ENCODE measurements at regions not wholly inside any gene's neighbourhood (a gene's known extent, or its start where the extent isn't known, plus 50 kb on each side); places are given as distances from the start of the nearest gene placed in this dataset.

GRCh38 chr9:107177857-107178256 is 105.2 kb upstream of the RAD23B start:
- Histone ChIP-seq H3K18ac (ENCODE audit: extremely low read depth, low read length) (no peak overlapping the region), H2BK12ac (ENCODE audit: low read depth, low read length) (no peak overlapping the region), H3K4ac (replicated peaks; ENCODE audit: insufficient read length, low read depth, low read length) (no peak overlapping the region), H2AFZ (ENCODE audit: low read length) (no peak overlapping the region), H4K5ac (ENCODE audit: insufficient read length, low read depth, low read length) (no peak overlapping the region), H2BK20ac (ENCODE audit: low read length) (no peak overlapping the region), H2BK120ac (replicated peaks; ENCODE audit: low read depth, low read length) (no peak overlapping the region), H3K14ac (ENCODE audit: insufficient read length) (no peak overlapping the region), H3K36me3 (ENCODE audit: control insufficient read depth in 2 of 4, insufficient read depth in 4 of 4, low read length in 3 of 4) (no peaks in the 10 kb centered on the region), H2AK5ac (ENCODE audit: low read depth, low read length) (no peak overlapping the region), H3K79me2 (ENCODE audit: control insufficient read depth in 1 of 2, insufficient read depth in 2 of 2, low read length in 2 of 2) (no peaks in the 10 kb centered on the region), H3K4me1 (replicated peaks in 1 of 4; ENCODE audit: control insufficient read depth in 3 of 4, insufficient read depth in 4 of 4, low read length in 3 of 4) (peaks cover 0 to 6% (median under 1%) of the 10 kb centered on the region in 4 experiments; a peak in 1 of 7 replicates), H3K27me3 (replicated peaks in 1 of 4; ENCODE audit: control insufficient read depth in 3 of 4, extremely low read depth in 1 of 4, insufficient read depth in 3 of 4, low read length in 3 of 4) (no peaks in the 10 kb centered on the region), H3K9me3 (ENCODE audit: insufficient read depth in 2 of 2, low read depth in 1 of 2, low read length in 1 of 2) (no peaks in the 10 kb centered on the region), H3K4me2 (ENCODE audit: insufficient read depth in 1 of 2, low read depth in 2 of 2, low read length in 2 of 2) (no peak overlapping the region), H4K20me1 (replicated peaks in 1 of 2; ENCODE audit: control insufficient read depth in 1 of 2, insufficient read depth in 2 of 2, low read length in 2 of 2) (no peaks in the 10 kb centered on the region), H4K91ac (replicated peaks; ENCODE audit: insufficient read length, low read length) (no peak overlapping the region), H3K27ac (ENCODE audit: low read depth, low read length) (no peak overlapping the region), H3K79me1 (ENCODE audit: low read depth, low read length) (no peaks in the 10 kb centered on the region), H2BK15ac (ENCODE audit: low read length) (no peak overlapping the region), H3K9ac (replicated peaks in 1 of 4; ENCODE audit: extremely low read depth in 1 of 4, low read depth in 3 of 4, low read length in 3 of 4) (no peak overlapping the region), H2BK5ac (ENCODE audit: low read depth, low read length) (no peak overlapping the region), H3K23ac (ENCODE audit: insufficient read length) (no peak overlapping the region), H3K23me2 (ENCODE audit: low read depth, low read length) (no peaks in the 10 kb centered on the region), H3K56ac (replicated peaks; ENCODE audit: insufficient read length, low read depth, low read length) (no peak overlapping the region), H3K4me3 (ENCODE audit: extremely low read depth in 1 of 4, insufficient read depth in 2 of 4, low read depth in 3 of 4, low read length in 4 of 4) (no peak overlapping the region), H4K8ac (ENCODE audit: extremely low read depth, insufficient read depth, low read length) (no peak overlapping the region)
- DNase-seq (ENCODE audit: low read depth in 1 of 2, low spot score in 2 of 2), result no peak
- no peak for FAIRE-seq
- ChIA-PET CTCF (ENCODE audit: partially characterized antibody) (interaction anchor here (0.7 to 2.0 kb wide), 7 partner anchors 10 to 164 kb away, joined by 3 to 5 read pairs (median 3); no protein-coding TSS in a partner anchor), POLR2A (ENCODE audit: partially characterized antibody) (no interaction called here)
- WGBS, 2 experiments (ENCODE audit: extremely low coverage in 1 of 2, insufficient coverage in 1 of 2, insufficient read length in 1 of 2, insufficient replicate concordance in 2 of 2, low coverage in 1 of 2, low lambda C conversion rate in 2 of 2, missing lambda C conversion rate in 1 of 2), result 91% methylated on average over 5 of the region's 5 CpGs; no CpG with 5 or more reads in 1 of the 2 experiments
- no peak for TF ChIP-seq JUN (IDR thresholded peaks at IDR 0.05; ENCODE audit: low read depth, low read length)
